GM23338 (cell line): ENCODE measurements at regions not wholly inside any gene's neighbourhood (a gene's known extent, or its start where the extent isn't known, plus 50 kb on each side); places are given as distances from the start of the nearest gene placed in this dataset.

Source experiments
- ATAC-seq: fragments of 200-7000 bp; cut with Tn5 transposase; 3 replicates; pipeline ENCODE4 v1.9.1; 2020
- DNase-seq: peaks from one replicate; pipeline ENCODE4 v3.0.0-alpha.2; 2015; ENCODE audit warnings: low spot score
- H2AFZ ChIP-seq: fragments of 200-600 bp; sonication (generic); 2 replicates; pipeline ENCODE4 v1.8.0; 2016; ENCODE audit warnings: antibody characterized with exemption, mild to moderate bottlenecking, moderate library complexity
- H3F3A ChIP-seq: fragments of 200-600 bp; sonication (generic); replicated peaks from 2 replicates; pipeline ENCODE4 v1.8.0; 2017; ENCODE audit warnings: antibody characterized with exemption, mixed run types, low read depth
- H3K27ac ChIP-seq: fragments of 200-600 bp; sonication (generic); 2 replicates; pipeline ENCODE4 v1.6.1; 2016; ENCODE audit warnings: low read depth
- H3K27me3 ChIP-seq: fragments of 200-600 bp; sonication (generic); 2 replicates; pipeline ENCODE4 v1.8.0; 2016; ENCODE audit warnings: mild to moderate bottlenecking, mixed run types, moderate library complexity; ENCODE audit not compliant: insufficient read depth
- H3K36me3 ChIP-seq: fragments of 200-600 bp; sonication (generic); 2 replicates; pipeline ENCODE4 v1.8.0; 2016; ENCODE audit warnings: mild to moderate bottlenecking; ENCODE audit not compliant: insufficient read depth
- H3K4me1 ChIP-seq: fragments of 200-600 bp; sonication (generic); 2 replicates; pipeline ENCODE4 v1.8.0; 2016; ENCODE audit warnings: mild to moderate bottlenecking, moderate library complexity; ENCODE audit not compliant: insufficient read depth
- H3K4me2 ChIP-seq: fragments of 200-600 bp; sonication (generic); 2 replicates; pipeline ENCODE4 v1.7.1; 2017; ENCODE audit warnings: mixed run types
- H3K4me3 ChIP-seq: fragments of 200-600 bp; sonication (generic); 2 replicates; pipeline ENCODE4 v1.6.1; 2016; ENCODE audit warnings: mixed run types
- H3K79me2 ChIP-seq: fragments of 200-600 bp; sonication (generic); replicated peaks from 2 replicates; pipeline ENCODE4 v1.8.0; 2017; ENCODE audit warnings: mild to moderate bottlenecking; ENCODE audit not compliant: insufficient read depth
- H3K9me2 ChIP-seq: fragments of 200-600 bp; sonication (generic); 2 replicates; pipeline ENCODE4 v1.8.0; 2017; ENCODE audit not compliant: insufficient read depth
- H4K20me1 ChIP-seq: fragments of 200-600 bp; sonication (generic); replicated peaks from 2 replicates; pipeline ENCODE4 v1.8.0; 2017; ENCODE audit warnings: mild to moderate bottlenecking; ENCODE audit not compliant: insufficient read depth
- H3K27ac Mint-ChIP-seq: 2 replicates; pipeline ENCODE4 v1.8.0; 2020; ENCODE audit warnings: inconsistent platforms, mild to moderate bottlenecking, moderate library complexity, mixed read lengths
- H3K27me3 Mint-ChIP-seq: 3 replicates; pipeline ENCODE4 v1.8.0; 2022; ENCODE audit warnings: low read depth, mild to moderate bottlenecking, moderate library complexity, mixed read lengths, inconsistent platforms; ENCODE audit not compliant: insufficient read depth, poor library complexity
- H3K36me3 Mint-ChIP-seq: 3 replicates; pipeline ENCODE4 v1.8.0; 2021; ENCODE audit warnings: low read depth, mild to moderate bottlenecking, inconsistent platforms, moderate library complexity, mixed read lengths
- H3K4me1 Mint-ChIP-seq: 3 replicates; pipeline ENCODE4 v1.8.0; 2020; ENCODE audit warnings: mild to moderate bottlenecking, inconsistent platforms, mixed read lengths
- H3K4me3 Mint-ChIP-seq: 3 replicates; pipeline ENCODE4 v1.8.0; 2021; ENCODE audit warnings: moderate library complexity, mild to moderate bottlenecking, inconsistent platforms, mixed read lengths
- H3K9me3 Mint-ChIP-seq: 3 replicates; pipeline ENCODE4 v1.8.0; 2020; ENCODE audit warnings: moderate library complexity, mild to moderate bottlenecking, inconsistent platforms, mixed read lengths
- CREB1 ChIP-seq: fragments of 250-450 bp; sonication (Bioruptor Pico); IDR thresholded peaks from 2 replicates; pipeline ENCODE4 v1.5.0; 2020; ENCODE audit warnings: low read depth, mild to moderate bottlenecking, moderate library complexity
- ETS1 ChIP-seq: IDR thresholded peaks from 2 replicates; pipeline ENCODE4 v1.6.1; 2016; ENCODE audit warnings: antibody characterized with exemption
- EZH2 ChIP-seq: fragments of 200-600 bp; sonication (generic); IDR thresholded peaks from one replicate; pipeline ENCODE4 v1.8.0; 2017; ENCODE audit warnings: antibody characterized with exemption, mild to moderate bottlenecking, low read depth; ENCODE audit not compliant: unreplicated experiment
- EZH2phosphoT487 ChIP-seq: fragments of 200-600 bp; sonication (generic); IDR thresholded peaks from one replicate; pipeline ENCODE4 v1.8.1; 2018; ENCODE audit warnings: antibody characterized with exemption; ENCODE audit not compliant: unreplicated experiment
- JUNB ChIP-seq: IDR thresholded peaks from one replicate; pipeline ENCODE4 v1.6.1; 2016; ENCODE audit warnings: antibody characterized with exemption; ENCODE audit not compliant: unreplicated experiment
- NANOG ChIP-seq: IDR thresholded peaks from 2 replicates; pipeline ENCODE4 v1.6.1; 2016; ENCODE audit warnings: antibody characterized with exemption, borderline replicate concordance
- POLR2AphosphoS5 ChIP-seq: IDR thresholded peaks from 2 replicates; pipeline ENCODE4 v1.6.1; 2016; ENCODE audit warnings: antibody characterized with exemption, low read depth
- STAT1 ChIP-seq: IDR thresholded peaks from one replicate; pipeline ENCODE4 v1.6.1; 2016; ENCODE audit warnings: antibody characterized with exemption; ENCODE audit not compliant: unreplicated experiment
- ZNF114 ChIP-seq: fragments of 250-450 bp; sonication (Bioruptor Pico); IDR thresholded peaks from 2 replicates; pipeline ENCODE4 v1.5.0; 2020; ENCODE audit warnings: mild to moderate bottlenecking, moderate library complexity
- ZNF331 ChIP-seq: fragments of 250-450 bp; sonication (Bioruptor Pico); IDR thresholded peaks from 2 replicates; pipeline ENCODE4 v1.5.0; 2020; ENCODE audit warnings: low read depth, mild to moderate bottlenecking, moderate library complexity
- TF ChIP-seq, protein P1 (sequence below): fragments of 250-450 bp; sonication (Bioruptor Pico); IDR thresholded peaks from 2 replicates; pipeline ENCODE4 v1.5.0; 2020; ENCODE audit warnings: mild to moderate bottlenecking, moderate library complexity
- TF ChIP-seq, protein P2 (sequence below), 2 experiments: fragments of 200-600 bp in 1 of 2; sonication (generic) in 1 of 2; conservative IDR thresholded peaks; 2 replicates each; pipeline versions ENCODE4 v1.5.1 to v1.6.1; 2016 to 2017; ENCODE audit warnings: antibody characterized with exemption in 2 of 2, low read depth in 2 of 2, mild to moderate bottlenecking in 2 of 2, moderate library complexity in 1 of 2
- TF ChIP-seq, protein P3 (sequence below): IDR thresholded peaks from one replicate; pipeline ENCODE4 v1.6.1; 2018; ENCODE audit warnings: antibody characterized with exemption; ENCODE audit not compliant: unreplicated experiment

DNA sequence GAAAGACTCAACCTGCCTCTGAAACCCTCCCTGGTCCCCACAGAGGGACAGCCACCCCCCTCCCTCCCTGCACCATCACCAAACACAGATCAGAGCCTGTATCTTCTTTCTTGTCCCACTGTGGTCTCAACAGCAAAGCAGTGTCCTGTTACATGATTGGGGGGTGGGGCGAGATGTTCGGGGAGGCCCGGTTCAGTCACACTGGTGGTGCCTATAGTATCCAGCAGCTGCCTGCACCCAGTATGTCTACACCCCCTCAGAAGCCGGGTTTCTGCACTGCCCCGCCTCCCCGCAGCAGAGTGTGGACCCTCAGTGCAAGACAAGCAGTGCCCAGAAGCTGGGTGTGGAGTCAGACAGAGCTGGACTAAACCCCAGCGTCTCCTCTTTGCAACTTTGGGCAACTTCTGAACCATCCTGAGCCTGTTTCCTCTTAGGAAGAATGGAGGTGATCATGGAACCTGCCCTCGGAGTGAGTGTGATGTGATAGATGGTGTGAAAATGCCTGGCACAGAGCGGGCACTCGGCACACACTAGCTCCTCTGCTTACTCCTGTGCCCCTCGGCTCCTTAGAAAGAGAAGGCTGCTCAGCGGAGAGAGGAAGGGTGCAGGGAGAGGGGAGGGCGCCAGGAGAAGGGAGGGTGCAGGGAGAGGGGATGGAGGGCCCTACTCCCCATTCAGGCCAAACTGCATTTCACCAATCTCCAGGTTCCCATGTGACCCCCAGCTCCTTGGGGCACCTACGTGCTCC lies 84.0 kb upstream of the TNRC6C start:
- Histone ChIP-seq H3K27ac (no peak overlapping the region), H3K4me1 (0 out of 2 replicates have a peak, but pooled peaks cover 5% of the 10 kb centered on the region), H2AFZ (peak overlapping the region; percentile 59; the same call in 1 of the 2 replicates), H3K79me2 (no peaks in the 10 kb centered on the region), H3F3A (no peaks in the 10 kb centered on the region), H3K36me3 (no peaks in the 10 kb centered on the region), H3K4me3 (no peak overlapping the region), H3K27me3 (no peaks in the 10 kb centered on the region), H3K9me2 (no peaks in the 10 kb centered on the region), H3K4me2 (no peak overlapping the region), H4K20me1 (no peaks in the 10 kb centered on the region)
- Mint-ChIP-seq H3K27ac (no peak overlapping the region), H3K4me1 (peaks cover 16% of the 10 kb centered on the region), H3K36me3 (peaks cover 9% of the 10 kb centered on the region), H3K27me3 (peaks cover 8% of the 10 kb centered on the region), H3K4me3 (no peak overlapping the region), H3K9me3 (peaks cover 11% of the 10 kb centered on the region)
- DNase-seq (no peak), ATAC-seq (no peak; the same call in 1 of the 3 replicates)
- TF ChIP-seq CREB1 (no peak), ZNF114 (no peak), POLR2AphosphoS5 (no peak), ETS1 (no peak), EZH2 (no peak), STAT1 (no peak), ZNF331 (CRISPR knock-in tag) (no peak), NANOG (no peak), EZH2phosphoT487 (no peak), JUNB (no peak)
- TF ChIP-seq, protein P1, sequence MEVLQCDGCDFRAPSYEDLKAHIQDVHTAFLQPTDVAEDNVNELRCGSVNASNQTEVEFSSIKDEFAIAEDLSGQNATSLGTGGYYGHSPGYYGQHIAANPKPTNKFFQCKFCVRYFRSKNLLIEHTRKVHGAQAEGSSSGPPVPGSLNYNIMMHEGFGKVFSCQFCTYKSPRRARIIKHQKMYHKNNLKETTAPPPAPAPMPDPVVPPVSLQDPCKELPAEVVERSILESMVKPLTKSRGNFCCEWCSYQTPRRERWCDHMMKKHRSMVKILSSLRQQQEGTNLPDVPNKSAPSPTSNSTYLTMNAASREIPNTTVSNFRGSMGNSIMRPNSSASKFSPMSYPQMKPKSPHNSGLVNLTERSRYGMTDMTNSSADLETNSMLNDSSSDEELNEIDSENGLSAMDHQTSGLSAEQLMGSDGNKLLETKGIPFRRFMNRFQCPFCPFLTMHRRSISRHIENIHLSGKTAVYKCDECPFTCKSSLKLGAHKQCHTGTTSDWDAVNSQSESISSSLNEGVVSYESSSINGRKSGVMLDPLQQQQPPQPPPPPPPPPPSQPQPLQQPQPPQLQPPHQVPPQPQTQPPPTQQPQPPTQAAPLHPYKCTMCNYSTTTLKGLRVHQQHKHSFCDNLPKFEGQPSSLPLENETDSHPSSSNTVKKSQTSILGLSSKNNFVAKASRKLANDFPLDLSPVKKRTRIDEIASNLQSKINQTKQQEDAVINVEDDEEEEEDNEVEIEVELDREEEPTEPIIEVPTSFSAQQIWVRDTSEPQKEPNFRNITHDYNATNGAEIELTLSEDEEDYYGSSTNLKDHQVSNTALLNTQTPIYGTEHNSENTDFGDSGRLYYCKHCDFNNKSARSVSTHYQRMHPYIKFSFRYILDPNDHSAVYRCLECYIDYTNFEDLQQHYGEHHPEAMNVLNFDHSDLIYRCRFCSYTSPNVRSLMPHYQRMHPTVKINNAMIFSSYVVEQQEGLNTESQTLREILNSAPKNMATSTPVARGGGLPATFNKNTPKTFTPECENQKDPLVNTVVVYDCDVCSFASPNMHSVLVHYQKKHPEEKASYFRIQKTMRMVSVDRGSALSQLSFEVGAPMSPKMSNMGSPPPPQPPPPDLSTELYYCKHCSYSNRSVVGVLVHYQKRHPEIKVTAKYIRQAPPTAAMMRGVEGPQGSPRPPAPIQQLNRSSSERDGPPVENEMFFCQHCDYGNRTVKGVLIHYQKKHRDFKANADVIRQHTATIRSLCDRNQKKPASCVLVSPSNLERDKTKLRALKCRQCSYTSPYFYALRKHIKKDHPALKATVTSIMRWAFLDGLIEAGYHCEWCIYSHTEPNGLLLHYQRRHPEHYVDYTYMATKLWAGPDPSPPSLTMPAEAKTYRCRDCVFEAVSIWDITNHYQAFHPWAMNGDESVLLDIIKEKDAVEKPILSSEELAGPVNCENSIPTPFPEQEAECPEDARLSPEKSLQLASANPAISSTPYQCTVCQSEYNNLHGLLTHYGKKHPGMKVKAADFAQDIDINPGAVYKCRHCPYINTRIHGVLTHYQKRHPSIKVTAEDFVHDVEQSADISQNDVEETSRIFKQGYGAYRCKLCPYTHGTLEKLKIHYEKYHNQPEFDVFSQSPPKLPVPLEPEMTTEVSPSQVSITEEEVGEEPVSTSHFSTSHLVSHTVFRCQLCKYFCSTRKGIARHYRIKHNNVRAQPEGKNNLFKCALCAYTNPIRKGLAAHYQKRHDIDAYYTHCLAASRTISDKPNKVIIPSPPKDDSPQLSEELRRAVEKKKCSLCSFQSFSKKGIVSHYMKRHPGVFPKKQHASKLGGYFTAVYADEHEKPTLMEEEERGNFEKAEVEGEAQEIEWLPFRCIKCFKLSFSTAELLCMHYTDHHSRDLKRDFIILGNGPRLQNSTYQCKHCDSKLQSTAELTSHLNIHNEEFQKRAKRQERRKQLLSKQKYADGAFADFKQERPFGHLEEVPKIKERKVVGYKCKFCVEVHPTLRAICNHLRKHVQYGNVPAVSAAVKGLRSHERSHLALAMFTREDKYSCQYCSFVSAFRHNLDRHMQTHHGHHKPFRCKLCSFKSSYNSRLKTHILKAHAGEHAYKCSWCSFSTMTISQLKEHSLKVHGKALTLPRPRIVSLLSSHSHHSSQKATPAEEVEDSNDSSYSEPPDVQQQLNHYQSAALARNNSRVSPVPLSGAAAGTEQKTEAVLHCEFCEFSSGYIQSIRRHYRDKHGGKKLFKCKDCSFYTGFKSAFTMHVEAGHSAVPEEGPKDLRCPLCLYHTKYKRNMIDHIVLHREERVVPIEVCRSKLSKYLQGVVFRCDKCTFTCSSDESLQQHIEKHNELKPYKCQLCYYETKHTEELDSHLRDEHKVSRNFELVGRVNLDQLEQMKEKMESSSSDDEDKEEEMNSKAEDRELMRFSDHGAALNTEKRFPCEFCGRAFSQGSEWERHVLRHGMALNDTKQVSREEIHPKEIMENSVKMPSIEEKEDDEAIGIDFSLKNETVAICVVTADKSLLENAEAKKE (CRISPR knock-in tag): no peak
- TF ChIP-seq, protein P2, sequence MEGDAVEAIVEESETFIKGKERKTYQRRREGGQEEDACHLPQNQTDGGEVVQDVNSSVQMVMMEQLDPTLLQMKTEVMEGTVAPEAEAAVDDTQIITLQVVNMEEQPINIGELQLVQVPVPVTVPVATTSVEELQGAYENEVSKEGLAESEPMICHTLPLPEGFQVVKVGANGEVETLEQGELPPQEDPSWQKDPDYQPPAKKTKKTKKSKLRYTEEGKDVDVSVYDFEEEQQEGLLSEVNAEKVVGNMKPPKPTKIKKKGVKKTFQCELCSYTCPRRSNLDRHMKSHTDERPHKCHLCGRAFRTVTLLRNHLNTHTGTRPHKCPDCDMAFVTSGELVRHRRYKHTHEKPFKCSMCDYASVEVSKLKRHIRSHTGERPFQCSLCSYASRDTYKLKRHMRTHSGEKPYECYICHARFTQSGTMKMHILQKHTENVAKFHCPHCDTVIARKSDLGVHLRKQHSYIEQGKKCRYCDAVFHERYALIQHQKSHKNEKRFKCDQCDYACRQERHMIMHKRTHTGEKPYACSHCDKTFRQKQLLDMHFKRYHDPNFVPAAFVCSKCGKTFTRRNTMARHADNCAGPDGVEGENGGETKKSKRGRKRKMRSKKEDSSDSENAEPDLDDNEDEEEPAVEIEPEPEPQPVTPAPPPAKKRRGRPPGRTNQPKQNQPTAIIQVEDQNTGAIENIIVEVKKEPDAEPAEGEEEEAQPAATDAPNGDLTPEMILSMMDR (conservative IDR thresholded peaks at IDR 0.05; ENCODE audit: low read depth in 2 of 2): no peak
- TF ChIP-seq, protein P3, sequence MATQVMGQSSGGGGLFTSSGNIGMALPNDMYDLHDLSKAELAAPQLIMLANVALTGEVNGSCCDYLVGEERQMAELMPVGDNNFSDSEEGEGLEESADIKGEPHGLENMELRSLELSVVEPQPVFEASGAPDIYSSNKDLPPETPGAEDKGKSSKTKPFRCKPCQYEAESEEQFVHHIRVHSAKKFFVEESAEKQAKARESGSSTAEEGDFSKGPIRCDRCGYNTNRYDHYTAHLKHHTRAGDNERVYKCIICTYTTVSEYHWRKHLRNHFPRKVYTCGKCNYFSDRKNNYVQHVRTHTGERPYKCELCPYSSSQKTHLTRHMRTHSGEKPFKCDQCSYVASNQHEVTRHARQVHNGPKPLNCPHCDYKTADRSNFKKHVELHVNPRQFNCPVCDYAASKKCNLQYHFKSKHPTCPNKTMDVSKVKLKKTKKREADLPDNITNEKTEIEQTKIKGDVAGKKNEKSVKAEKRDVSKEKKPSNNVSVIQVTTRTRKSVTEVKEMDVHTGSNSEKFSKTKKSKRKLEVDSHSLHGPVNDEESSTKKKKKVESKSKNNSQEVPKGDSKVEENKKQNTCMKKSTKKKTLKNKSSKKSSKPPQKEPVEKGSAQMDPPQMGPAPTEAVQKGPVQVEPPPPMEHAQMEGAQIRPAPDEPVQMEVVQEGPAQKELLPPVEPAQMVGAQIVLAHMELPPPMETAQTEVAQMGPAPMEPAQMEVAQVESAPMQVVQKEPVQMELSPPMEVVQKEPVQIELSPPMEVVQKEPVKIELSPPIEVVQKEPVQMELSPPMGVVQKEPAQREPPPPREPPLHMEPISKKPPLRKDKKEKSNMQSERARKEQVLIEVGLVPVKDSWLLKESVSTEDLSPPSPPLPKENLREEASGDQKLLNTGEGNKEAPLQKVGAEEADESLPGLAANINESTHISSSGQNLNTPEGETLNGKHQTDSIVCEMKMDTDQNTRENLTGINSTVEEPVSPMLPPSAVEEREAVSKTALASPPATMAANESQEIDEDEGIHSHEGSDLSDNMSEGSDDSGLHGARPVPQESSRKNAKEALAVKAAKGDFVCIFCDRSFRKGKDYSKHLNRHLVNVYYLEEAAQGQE: no peak
